ENCODE measurements at regions not wholly inside any gene's neighbourhood (a gene's known extent, or its start where the extent isn't known, plus 50 kb on each side); places are given as distances from the start of the nearest gene placed in this dataset.

DNA sequence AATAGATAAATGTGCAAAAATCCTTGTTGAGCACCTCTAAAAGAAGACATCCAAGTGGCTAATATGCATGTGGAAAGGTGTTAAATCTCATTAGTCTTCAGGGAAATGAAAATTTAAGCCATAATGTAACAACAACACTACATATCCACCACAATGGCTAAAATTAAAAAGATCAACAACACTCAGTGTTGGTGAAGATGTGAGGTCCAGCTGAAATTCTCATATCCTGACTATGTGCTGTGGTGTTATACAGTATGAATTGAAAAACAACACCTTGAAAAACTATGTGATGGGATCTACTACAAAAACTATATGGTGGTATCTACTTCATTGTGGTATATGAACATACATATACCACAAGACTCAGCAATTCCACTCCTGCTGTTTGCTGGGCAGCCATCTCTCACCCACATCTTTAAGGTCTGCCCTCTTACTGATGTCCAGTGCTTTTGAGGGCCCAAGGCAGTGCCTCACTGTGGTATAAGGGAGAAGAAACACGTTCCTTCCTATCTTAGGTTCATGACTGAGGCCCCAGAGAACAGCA, 146.4 kb downstream of the CD83 start:
- H3F3A ChIP-seq (ENCODE audit: control insufficient read depth, insufficient read depth) = peaks cover 2% of the 10 kb centered on the region; the same call in 1 of the 2 replicates
- peaks cover 32% of the 10 kb centered on the region for H3K4me1 ChIP-seq (ENCODE audit: control insufficient read depth, low read length)
- H3K9me2 ChIP-seq (replicated peaks; ENCODE audit: control insufficient read depth, low read length) = no peaks in the 10 kb centered on the region
- H3K36me3 ChIP-seq (ENCODE audit: control insufficient read depth, low read length) = no peaks in the 10 kb centered on the region
- H4K20me1 ChIP-seq (ENCODE audit: control insufficient read depth, insufficient read depth, low read depth, low read length) = no peaks in the 10 kb centered on the region
- H3K4me3 ChIP-seq (ENCODE audit: low read length) = no peak overlapping the region
- H3K79me2 ChIP-seq (ENCODE audit: control insufficient read depth, low read length) = no peaks in the 10 kb centered on the region
- no peaks in the 10 kb centered on the region for H3K27me3 ChIP-seq (ENCODE audit: control insufficient read depth, low read length)
- H3K9me3 ChIP-seq (ENCODE audit: control insufficient read depth, insufficient read depth, low read length) = peaks cover 7% of the 10 kb centered on the region; the same call in 1 of the 2 replicates
- no peak overlapping the region for H3K27ac ChIP-seq (ENCODE audit: low read depth, low read length)
- TF ChIP-seq EZH2phosphoT487 (IDR thresholded peaks at IDR 0.05; ENCODE audit: borderline replicate concordance, low read length) = no peak
- TF ChIP-seq, protein P1, sequence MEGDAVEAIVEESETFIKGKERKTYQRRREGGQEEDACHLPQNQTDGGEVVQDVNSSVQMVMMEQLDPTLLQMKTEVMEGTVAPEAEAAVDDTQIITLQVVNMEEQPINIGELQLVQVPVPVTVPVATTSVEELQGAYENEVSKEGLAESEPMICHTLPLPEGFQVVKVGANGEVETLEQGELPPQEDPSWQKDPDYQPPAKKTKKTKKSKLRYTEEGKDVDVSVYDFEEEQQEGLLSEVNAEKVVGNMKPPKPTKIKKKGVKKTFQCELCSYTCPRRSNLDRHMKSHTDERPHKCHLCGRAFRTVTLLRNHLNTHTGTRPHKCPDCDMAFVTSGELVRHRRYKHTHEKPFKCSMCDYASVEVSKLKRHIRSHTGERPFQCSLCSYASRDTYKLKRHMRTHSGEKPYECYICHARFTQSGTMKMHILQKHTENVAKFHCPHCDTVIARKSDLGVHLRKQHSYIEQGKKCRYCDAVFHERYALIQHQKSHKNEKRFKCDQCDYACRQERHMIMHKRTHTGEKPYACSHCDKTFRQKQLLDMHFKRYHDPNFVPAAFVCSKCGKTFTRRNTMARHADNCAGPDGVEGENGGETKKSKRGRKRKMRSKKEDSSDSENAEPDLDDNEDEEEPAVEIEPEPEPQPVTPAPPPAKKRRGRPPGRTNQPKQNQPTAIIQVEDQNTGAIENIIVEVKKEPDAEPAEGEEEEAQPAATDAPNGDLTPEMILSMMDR (IDR thresholded peaks at IDR 0.05; ENCODE audit: low read depth, low read length, poor library complexity, severe bottlenecking) = no peak
- H3K4me2 ChIP-seq (ENCODE audit: low read length) = no peak overlapping the region

- Histone ChIP-seq H3K4me3 (ENCODE audit: low read length) (peak overlapping the region; percentile 46), H3K36me3 (ENCODE audit: control insufficient read depth, low read length) (no peaks in the 10 kb centered on the region), H3K4me2 (ENCODE audit: low read length) (peak overlapping the region; percentile 60), H3K27me3 (ENCODE audit: control insufficient read depth, low read length) (no peaks in the 10 kb centered on the region), H3K79me2 (ENCODE audit: control insufficient read depth, low read length) (no peaks in the 10 kb centered on the region), H3F3A (ENCODE audit: control insufficient read depth, insufficient read depth) (peaks cover 2% of the 10 kb centered on the region; the same call in 1 of the 2 replicates), H3K9me3 (ENCODE audit: control insufficient read depth, insufficient read depth, low read length) (peaks cover 7% of the 10 kb centered on the region; the same call in 1 of the 2 replicates), H3K9me2 (replicated peaks; ENCODE audit: control insufficient read depth, low read length) (no peaks in the 10 kb centered on the region), H3K4me1 (ENCODE audit: control insufficient read depth, low read length) (peaks cover 46% of the 10 kb centered on the region), H4K20me1 (ENCODE audit: control insufficient read depth, insufficient read depth, low read depth, low read length) (no peaks in the 10 kb centered on the region), H3K27ac (ENCODE audit: low read depth, low read length) (peak overlapping the region; percentile 15; the same call in 1 of the 2 replicates)
- TF ChIP-seq, protein P1 (IDR thresholded peaks at IDR 0.05; ENCODE audit: low read depth, low read length, poor library complexity, severe bottlenecking) = peak; percentile 7
- no peak for TF ChIP-seq EZH2phosphoT487 (IDR thresholded peaks at IDR 0.05; ENCODE audit: borderline replicate concordance, low read length)
These were observed 147.8 kb downstream of the CD83 start for GRCh38 chr6:14265049-14266021.

GRCh38 chr6:14266266-14266665, 148.7 kb downstream of the CD83 start:
- H3K4me3 ChIP-seq (ENCODE audit: low read length) = peak overlapping the region; percentile 46
- H3K4me1 ChIP-seq (ENCODE audit: control insufficient read depth, low read length) = peaks cover 51% of the 10 kb centered on the region
- peak overlapping the region; percentile 15 for H3K27ac ChIP-seq (ENCODE audit: low read depth, low read length)
- no peaks in the 10 kb centered on the region for H3K27me3 ChIP-seq (ENCODE audit: control insufficient read depth, low read length)
- no peaks in the 10 kb centered on the region for H3K79me2 ChIP-seq (ENCODE audit: control insufficient read depth, low read length)
- TF ChIP-seq, protein P1 (IDR thresholded peaks at IDR 0.05; ENCODE audit: low read depth, low read length, poor library complexity, severe bottlenecking) = no peak
- H3K4me2 ChIP-seq (ENCODE audit: low read length) = peak overlapping the region; percentile 60
- no peaks in the 10 kb centered on the region for H3K9me2 ChIP-seq (replicated peaks; ENCODE audit: control insufficient read depth, low read length)
- H3K9me3 ChIP-seq (ENCODE audit: control insufficient read depth, insufficient read depth, low read length) = peaks cover 7% of the 10 kb centered on the region; the same call in 1 of the 2 replicates
- H3K36me3 ChIP-seq (ENCODE audit: control insufficient read depth, low read length) = no peaks in the 10 kb centered on the region
- H3F3A ChIP-seq (ENCODE audit: control insufficient read depth, insufficient read depth) = peaks cover 2% of the 10 kb centered on the region; the same call in 1 of the 2 replicates
- no peaks in the 10 kb centered on the region for H4K20me1 ChIP-seq (ENCODE audit: control insufficient read depth, insufficient read depth, low read depth, low read length)
